Spleen (tissue), 7 donors: ENCODE measurements at regions not wholly inside any gene's neighbourhood (a gene's known extent, or its start where the extent isn't known, plus 50 kb on each side); places are given as distances from the start of the nearest gene placed in this dataset.

ENCODE experiments used
- CTCF ChIP-seq, 11 experiments: fragments of 200-600 bp in 7 of 11; fragments of 450-650 bp in 4 of 11; sonication (generic) in 4 of 11; IDR thresholded peaks in 8 of 11; conservative IDR thresholded peaks in 3 of 11; 1 replicate in 7 of 11; 2 replicates in 4 of 11; pipeline versions ENCODE4 v1.4.0 to v1.8.0; 2016 to 2021; ENCODE audit warnings: antibody characterized with exemption in 11 of 11, inconsistent platforms in 4 of 11, mild to moderate bottlenecking in 1 of 11
- POLR2A ChIP-seq, 3 donors: fragments of 450-650 bp; IDR thresholded peaks; one replicate each; pipeline ENCODE4 v1.5.1; 2017; ENCODE audit warnings: antibody characterized with exemption in 3 of 3, mild to moderate bottlenecking in 1 of 3
- POLR2AphosphoS5 ChIP-seq, 3 donors: sonication (generic); formaldehyde crosslinking; IDR thresholded peaks; one replicate each; pipeline ENCODE4 v1.5.1; 2017; ENCODE audit warnings: antibody characterized with exemption in 3 of 3
- donor health status: DM: no; HTN: no; CAD: no; lungs with moderate emphysema.
- donor health status: DM: no; HTN: no; CAD: no.
- donor health status: DM: no; HTN: no; CAD: no.

GRCh38 chr9:3750321-3750720, 224.5 kb upstream of the RFX3 start:
- TF ChIP-seq CTCF (IDR thresholded peaks at IDR 0.05 in 8 of 11, conservative IDR thresholded peaks at IDR 0.05 in 3 of 11), result no peak
- TF ChIP-seq POLR2AphosphoS5 (IDR thresholded peaks at IDR 0.05), result no peak
- no peak for TF ChIP-seq POLR2A (IDR thresholded peaks at IDR 0.05)
